ENCODE measurements at regions not wholly inside any gene's neighbourhood (a gene's known extent, or its start where the extent isn't known, plus 50 kb on each side); places are given as distances from the start of the nearest gene placed in this dataset.
A peak's percentile ranks its signal among the peaks of the same experiment; 100 is the strongest.
"Not testable (repeated sequence)": the region's sequence is repeated elsewhere in the genome, so short reads cannot be mapped to it uniquely, and the experiment has no call there.

DNA sequence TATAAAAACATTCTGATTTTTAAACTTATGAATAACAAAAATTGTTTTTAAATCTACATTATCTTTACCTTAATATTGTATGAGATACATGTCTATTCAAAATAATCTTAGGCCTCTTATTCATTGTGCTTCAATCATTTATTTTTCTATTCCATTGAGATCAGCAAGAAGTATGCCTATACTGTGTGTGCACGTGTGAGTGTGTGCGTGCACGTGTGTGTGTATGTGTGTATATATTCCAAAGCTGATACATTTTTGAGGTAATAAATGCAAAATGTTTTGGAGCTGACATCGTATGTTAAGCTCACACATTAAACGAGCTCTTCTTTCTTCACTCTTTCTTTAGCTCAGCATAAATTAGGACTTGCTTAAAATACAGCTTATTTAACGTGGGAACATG lies 1701.2 kb upstream of the PCDH10 start:
- DNase-seq (ENCODE audit: low read depth): no peak

DNA sequence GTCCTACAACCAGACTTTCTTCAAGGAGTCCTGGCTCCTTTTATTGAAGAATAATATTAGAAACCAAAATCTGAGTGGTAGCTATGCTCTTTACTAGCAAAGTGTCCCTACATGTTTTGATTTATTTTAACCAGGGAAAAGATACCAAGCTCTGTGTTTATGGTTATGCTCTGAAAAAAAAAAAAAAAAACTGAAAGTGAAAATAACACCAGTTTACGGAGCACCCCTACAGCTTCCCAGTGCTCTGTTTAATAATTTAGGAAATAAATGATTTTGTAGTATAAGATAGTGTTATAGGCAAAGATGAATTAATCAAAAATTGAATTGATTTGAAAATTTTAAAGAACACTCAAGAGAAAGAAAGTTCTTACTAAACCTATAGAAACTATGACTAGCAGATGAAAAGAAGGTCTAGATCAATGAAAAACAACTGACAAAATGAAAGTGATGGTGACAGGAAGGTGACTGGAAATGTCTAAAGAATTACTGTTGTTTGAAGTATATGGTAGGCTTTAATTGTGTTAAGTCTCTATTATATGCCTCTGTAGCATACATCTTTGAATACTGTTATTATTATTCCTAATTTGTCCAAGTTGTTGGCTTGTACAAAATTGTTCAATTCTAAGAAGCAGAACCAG lies 1698.4 kb upstream of the PCDH10 start:
- DNase-seq (ENCODE audit: low read depth): no peak

DNA sequence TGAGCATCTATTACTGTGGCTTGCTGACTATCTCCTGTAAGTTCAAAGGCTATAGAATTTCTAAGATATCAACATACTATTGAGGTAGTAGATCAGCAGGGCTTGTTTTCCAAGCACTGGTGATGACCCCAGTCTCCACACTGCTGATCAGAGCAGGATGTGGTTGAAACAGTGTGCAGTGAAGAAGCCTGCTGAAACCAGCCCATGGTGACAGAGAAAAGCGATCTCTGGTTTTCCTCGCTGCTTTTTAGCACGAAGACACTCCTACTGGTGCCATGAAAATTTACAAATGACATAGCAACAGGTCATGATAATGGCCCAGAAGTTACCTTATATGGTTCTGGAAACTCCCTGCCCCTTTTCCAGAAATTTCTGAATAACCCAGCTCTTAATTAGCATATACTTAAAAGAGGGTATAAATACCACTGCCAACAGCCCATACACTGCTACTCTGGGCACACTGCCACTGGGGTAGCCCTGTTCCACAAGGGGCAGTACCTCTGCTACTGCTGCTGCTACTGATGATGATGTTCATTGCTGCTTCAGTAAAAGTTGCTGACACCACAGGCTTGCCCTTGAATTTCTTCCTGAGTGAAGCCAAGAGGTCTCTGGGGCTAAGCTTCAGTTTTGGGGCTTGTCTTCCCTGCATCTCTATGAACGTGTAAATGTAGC lies 1689.5 kb upstream of the PCDH10 start:
- peak; percentile 16 for DNase-seq (ENCODE audit: low read depth)

DNA sequence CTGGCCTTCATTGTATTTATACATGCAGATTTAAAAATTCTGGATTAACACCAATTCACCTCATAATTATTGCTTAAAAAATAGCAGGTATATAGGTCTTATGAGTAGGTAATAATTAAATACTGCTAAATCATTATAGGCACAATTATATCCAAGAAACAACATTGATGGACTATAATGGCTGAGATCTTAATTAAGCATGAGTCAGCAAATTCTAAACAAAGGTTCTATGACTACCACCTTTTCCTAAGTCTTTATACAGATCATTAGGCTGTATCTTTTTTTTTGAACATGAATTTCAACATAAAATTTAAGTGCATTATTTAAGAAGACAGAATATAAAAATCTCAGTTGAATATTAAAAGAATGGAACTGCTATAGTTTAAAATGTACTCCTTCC lies 1678.7 kb upstream of the PCDH10 start:
- no peak for DNase-seq (ENCODE audit: low read depth)

- no peak for DNase-seq (ENCODE audit: low read depth)
Measured at GRCh38 chr4:131488772-131489171, 1660.3 kb upstream of the PCDH10 start.

- not testable (repeated sequence) for DNase-seq (ENCODE audit: low read depth)
Measured at GRCh38 chr4:131496211-131496610, 1652.9 kb upstream of the PCDH10 start.

GRCh38 chr4:131499141-131499873 lies 1649.8 kb upstream of the PCDH10 start:
- DNase-seq (ENCODE audit: low read depth): peak; percentile 83

DNA sequence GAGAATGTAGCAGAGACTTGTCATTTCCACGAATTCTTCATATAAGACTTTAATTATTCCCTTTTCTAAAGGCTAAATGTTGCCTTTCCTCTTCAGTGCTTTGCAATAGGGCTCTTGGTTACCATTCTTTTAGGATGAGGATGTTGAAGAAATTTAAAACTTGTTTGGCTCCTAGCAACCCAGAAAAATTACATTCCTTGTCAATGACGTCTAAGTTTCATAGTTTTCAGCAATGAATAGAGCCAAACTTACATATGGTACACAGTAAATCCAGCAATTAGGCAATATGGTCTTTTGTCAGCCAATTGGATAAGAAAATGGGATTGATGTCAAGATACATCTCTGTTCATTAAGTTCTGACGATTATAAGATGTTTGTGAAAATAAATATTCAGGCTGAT lies 1639.6 kb upstream of the PCDH10 start:
- DNase-seq (ENCODE audit: low read depth): no peak

DNA sequence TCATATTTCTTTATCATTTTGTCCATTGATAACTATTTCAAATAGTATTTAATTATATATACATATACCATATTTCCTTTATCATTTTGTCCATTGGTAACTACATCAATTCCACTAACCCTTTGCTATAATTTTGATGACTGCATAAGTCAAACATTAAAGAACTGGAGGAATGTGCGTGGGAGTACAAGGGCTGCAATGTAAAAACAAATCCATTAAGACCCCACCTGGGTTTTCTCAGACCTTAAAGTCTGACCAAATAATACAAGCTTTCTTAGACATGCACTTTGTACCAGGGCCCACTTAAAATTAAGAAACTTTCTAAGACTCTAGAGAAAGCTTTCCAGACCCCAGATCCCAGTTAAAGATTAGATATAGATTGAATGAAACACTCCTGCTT lies 1622.4 kb upstream of the PCDH10 start:
- DNase-seq (ENCODE audit: low read depth): peak; percentile 50

- peak; percentile 21 for DNase-seq (ENCODE audit: low read depth)
Measured at GRCh38 chr4:131531087-131531486, 1618.0 kb upstream of the PCDH10 start.

DNA sequence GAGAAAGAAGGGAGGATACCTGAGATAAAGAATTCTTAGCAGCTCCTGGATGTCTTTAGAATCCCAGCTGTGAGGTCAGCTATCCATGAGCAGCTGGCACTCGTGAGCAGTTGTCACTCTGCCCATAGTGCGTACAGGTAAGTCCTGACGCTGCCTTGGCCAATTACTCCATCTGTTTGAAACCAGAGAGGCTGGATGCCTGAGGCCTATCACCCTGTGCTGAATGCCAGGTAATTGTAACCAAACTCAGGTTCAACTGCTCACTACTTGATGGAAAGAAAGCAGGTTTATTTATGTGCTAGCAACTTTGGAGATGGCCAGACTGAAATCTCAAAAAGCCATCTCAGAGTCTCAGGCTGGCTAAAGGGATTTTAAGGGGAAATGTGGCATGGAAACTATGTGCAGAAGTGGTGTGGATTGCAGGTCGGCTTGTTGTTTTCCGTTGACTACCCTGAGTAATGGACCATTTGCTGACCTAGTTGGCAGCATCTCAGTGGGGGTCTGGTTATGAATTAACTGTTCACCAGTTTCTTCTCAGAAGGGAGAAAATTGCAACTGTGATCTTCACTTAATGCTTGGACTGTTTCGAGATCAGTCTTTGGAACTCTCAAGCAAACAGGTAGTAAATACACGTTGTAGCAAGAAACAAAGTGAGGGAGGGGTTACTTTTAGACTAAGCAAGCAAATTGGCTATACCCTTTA lies 1614.0 kb upstream of the PCDH10 start:
- peak; percentile 91 for DNase-seq (ENCODE audit: low read depth)

DNA sequence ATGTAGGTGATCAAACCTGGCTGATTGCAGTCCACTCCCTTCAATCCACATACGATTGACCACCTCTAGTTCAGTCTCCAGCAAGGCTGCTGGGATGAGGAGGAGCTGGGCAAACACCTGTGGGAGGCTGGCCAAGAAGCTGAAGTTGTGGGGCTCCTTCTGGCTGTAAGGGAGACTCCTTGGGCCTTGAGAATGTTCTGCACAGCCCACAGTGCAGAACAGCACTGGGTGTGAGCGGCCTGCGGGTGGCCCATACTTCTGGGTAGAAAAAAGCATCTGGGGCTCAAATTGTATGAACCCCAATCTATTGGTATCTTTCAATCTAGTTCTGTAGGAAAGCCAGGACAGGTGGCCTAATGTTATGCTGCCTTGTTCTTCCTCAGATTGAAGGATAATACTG lies 1608.8 kb upstream of the PCDH10 start:
- DNase-seq (ENCODE audit: low read depth): no peak

- DNase-seq (ENCODE audit: low read depth): peak; percentile 23
Measured at GRCh38 chr4:131547506-131547981, 1601.5 kb upstream of the PCDH10 start.

DNA sequence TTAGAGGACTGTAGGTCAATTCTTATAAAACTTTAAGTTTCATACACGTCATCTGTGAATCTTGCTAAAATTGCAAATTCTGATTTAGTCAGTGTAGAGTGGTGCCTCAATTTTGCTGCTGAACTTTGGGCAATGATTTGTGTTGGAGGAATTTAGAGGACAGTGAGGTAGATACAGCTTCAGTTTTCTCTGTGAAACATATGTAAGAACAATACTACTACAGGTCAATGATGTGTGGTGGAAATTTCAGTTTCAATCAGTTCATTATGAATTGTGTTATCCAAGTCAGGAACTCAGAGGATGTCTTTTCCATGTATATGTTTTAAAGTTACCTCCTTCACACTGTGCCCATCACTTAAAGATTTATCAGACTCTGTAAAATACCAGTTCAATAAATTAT lies 1597.8 kb upstream of the PCDH10 start:
- no peak for DNase-seq (ENCODE audit: low read depth)

DNA sequence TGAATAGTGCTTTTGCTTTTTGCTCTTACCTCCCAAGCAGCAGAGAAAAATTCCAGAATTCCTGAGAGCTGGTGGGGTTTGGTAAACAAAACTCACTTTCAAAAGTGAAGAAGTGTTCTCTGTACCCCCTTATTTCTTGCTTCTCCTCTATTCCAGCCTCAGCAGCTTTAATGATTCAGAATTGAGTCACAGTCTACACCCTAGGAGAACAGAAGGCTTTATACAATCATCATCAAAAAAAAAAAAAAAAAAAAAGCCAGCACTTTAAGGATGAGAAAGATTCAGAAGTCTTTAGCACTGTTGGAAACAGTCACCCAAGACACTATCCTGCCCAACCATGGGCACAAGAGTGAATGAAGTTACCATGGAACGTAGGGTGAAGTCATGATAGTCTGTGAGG lies 1583.1 kb upstream of the PCDH10 start:
- peak; percentile 6 for DNase-seq (ENCODE audit: low read depth)

GRCh38 chr4:131584587-131584986 lies 1564.5 kb upstream of the PCDH10 start:
- peak; percentile 26 for DNase-seq (ENCODE audit: low read depth)

DNA sequence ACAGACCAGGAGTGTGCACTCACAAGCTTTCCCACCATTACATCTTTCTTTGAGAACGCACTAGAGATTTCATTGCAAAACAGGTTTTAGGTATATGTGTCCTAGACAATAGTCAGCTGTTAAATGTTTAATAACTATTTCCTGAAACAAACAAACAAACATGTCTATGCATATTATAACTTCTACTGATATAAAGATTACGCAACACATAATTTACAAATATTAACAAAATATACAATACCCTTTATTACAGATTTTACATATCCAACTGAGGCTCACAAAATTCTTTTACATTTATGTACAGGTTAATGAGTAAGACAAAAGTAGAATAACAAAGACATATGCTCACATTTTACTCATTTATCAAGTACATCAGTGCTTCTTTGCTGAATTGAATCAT lies 1554.0 kb upstream of the PCDH10 start:
- no peak for DNase-seq (ENCODE audit: low read depth)

GRCh38 chr4:131603705-131604104 lies 1545.4 kb upstream of the PCDH10 start:
- DNase-seq (ENCODE audit: low read depth): no peak

DNA sequence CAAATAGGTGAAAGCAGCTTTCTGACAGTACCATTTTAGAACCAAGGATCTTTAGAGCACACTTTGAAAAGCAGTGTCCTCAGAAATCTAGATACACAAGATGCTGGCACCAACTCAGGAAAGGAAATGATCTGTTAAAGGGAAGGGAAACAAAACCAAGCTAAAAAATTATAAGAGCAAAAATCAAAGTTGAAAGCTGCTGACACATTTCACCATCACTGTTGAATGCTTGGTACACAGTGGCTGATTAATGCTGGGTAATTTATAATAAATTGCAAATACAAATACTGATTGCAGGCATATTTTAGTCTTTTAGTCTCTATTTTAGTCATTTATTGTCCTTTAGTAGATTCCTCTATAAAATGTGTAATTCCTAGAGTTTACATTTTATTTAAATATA lies 1540.1 kb upstream of the PCDH10 start:
- no peak for DNase-seq (ENCODE audit: low read depth)

- DNase-seq (ENCODE audit: low read depth): peak; percentile 83
Measured at GRCh38 chr4:131610517-131610916, 1538.6 kb upstream of the PCDH10 start.

DNA sequence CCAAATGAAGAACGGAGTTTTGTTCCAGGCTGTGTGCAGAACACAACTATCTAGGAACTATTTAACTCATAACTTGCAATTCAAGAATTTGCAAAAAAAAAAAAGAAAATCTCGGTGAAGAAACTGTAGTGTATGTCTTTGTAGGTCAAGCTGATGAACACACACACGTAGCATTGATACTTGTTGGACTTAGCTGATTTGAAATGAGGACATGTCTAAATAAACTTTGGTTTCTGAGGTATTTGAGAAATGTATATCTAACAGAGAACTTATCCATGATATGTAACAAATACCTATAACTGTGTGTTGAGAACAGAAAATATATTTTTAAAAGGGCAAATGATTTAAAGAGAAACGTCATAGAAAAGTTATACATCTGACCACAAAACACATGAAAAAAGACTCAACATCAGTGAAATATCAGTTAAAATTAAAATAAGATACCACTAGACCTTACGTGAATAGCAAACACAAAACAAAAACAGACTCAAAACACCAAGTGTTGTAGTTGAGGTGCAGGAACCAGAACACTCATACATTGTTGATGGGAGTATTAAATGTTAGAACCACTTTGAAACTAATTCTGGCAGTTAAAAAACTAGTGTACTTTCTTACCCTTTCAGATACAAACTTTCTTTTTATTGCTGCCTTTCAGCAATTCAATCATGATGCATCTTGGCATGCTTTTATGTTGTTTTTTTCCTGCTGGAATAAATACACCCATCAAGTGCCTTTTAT lies 1535.8 kb upstream of the PCDH10 start:
- DNase-seq (ENCODE audit: low read depth): no peak

GRCh38 chr4:131613824-131614216 lies 1535.3 kb upstream of the PCDH10 start:
- DNase-seq (ENCODE audit: low read depth): no peak

Measured in renal cortical epithelial cell (primary cell).